Endothelial cell of umbilical vein (primary cell): ENCODE measurements at regions not wholly inside any gene's neighbourhood (a gene's known extent, or its start where the extent isn't known, plus 50 kb on each side); places are given as distances from the start of the nearest gene placed in this dataset.

ENCODE experiments used
- BruUV-seq: library from RNA; stranded (reverse); fragments of 400-500 nt; replicated peaks from 2 replicates; lab custom pipeline; 2021; lab: Mats Ljungman, UMichigan
- CTCF ChIA-PET: fragments of 300-600, 350-600 bp; sonication (Branson Sonifier 250); formaldehyde crosslinking; loops from one replicate; lab custom pipeline; 2021; ENCODE audit warnings: antibody characterized with exemption, inconsistent platforms; lab: Charles Lee
- POLR2A ChIA-PET: fragments of 300-600, 350-600 bp; sonication (Branson Sonifier 250); formaldehyde crosslinking; loops from one replicate; lab custom pipeline; 2021; ENCODE audit warnings: antibody characterized with exemption, inconsistent platforms; lab: Charles Lee
- DNase-seq: peaks from one replicate; pipeline ENCODE4 v3.0.0-alpha.2; 2011; ENCODE audit warnings: low read depth, low spot score
- FAIRE-seq: peaks from 2 replicates; lab custom pipeline; 2011; peaks lifted over from hg19 to GRCh38; lab: Jason Lieb, UNC
- H2AFZ ChIP-seq: 2 replicates; pipeline ENCODE4 v1.6.0; 2012; ENCODE audit warnings: low read depth, low read length, control low read depth, inconsistent platforms
- H3K27ac ChIP-seq: 2 replicates; pipeline ENCODE4 v1.5.1; 2011; ENCODE audit warnings: low read depth, mild to moderate bottlenecking, control low read depth, low read length, moderate library complexity; ENCODE audit not compliant: insufficient read depth
- H3K27me3 ChIP-seq, 2 experiments: 2 replicates each; pipeline versions ENCODE4 v1.6.0 to v1.6.1; 2011; ENCODE audit warnings: low read length in 2 of 2, mixed read lengths in 1 of 2; ENCODE audit not compliant: control insufficient read depth in 2 of 2, insufficient read depth in 2 of 2
- H3K36me3 ChIP-seq, 2 experiments: 2 replicates in 1 of 2; 3 replicates in 1 of 2; pipeline ENCODE4 v1.5.1; 2011; ENCODE audit warnings: low read length in 2 of 2, mild to moderate bottlenecking in 1 of 2, moderate library complexity in 1 of 2; ENCODE audit not compliant: control insufficient read depth in 2 of 2, insufficient read depth in 2 of 2; ENCODE audit errors: extremely low read depth in 1 of 2
- H3K4me1 ChIP-seq: 3 replicates; pipeline ENCODE4 v1.5.1; 2011; ENCODE audit warnings: mild to moderate bottlenecking, low read length; ENCODE audit not compliant: control insufficient read depth, insufficient read depth; ENCODE audit errors: extremely low read depth
- H3K4me2 ChIP-seq: 2 replicates; pipeline ENCODE4 v1.6.1; 2011; ENCODE audit warnings: low read length, control low read depth, mixed read lengths; ENCODE audit not compliant: insufficient read depth
- H3K4me3 ChIP-seq, 3 experiments: fragments of 200-600 bp in 1 of 3; sonication (generic), shearing (Covaris generic) in 1 of 3; replicated peaks in 1 of 3; 2 replicates each; pipeline ENCODE4 v1.5.1; 2011 to 2016; ENCODE audit warnings: control low read depth in 3 of 3, low read length in 3 of 3, mild to moderate bottlenecking in 2 of 3, inconsistent platforms in 1 of 3, low read depth in 1 of 3, moderate library complexity in 1 of 3; ENCODE audit not compliant: insufficient read depth in 1 of 3
- H3K79me2 ChIP-seq: 2 replicates; pipeline ENCODE4 v1.6.0; 2012; ENCODE audit warnings: low read length, inconsistent platforms; ENCODE audit not compliant: control insufficient read depth, insufficient read depth
- H3K9ac ChIP-seq: replicated peaks from 2 replicates; pipeline ENCODE3; 2011; ENCODE audit warnings: low read length, control low read depth; ENCODE audit not compliant: insufficient read depth; ENCODE audit errors: extremely low read depth
- H3K9me1 ChIP-seq: replicated peaks from 3 replicates; pipeline ENCODE4 v1.6.0; 2011; ENCODE audit warnings: mild to moderate bottlenecking, low read length; ENCODE audit not compliant: control insufficient read depth, insufficient read depth; ENCODE audit errors: extremely low read depth
- H3K9me3 ChIP-seq: replicated peaks from 2 replicates; pipeline ENCODE4 v1.5.1; 2012; ENCODE audit warnings: low read length, inconsistent platforms; ENCODE audit not compliant: control insufficient read depth, insufficient read depth
- H4K20me1 ChIP-seq: replicated peaks from 2 replicates; pipeline ENCODE3; 2011; ENCODE audit warnings: mild to moderate bottlenecking, low read length; ENCODE audit not compliant: control insufficient read depth, insufficient read depth; ENCODE audit errors: extremely low read depth
- CTCF ChIP-seq, 2 donors: IDR thresholded peaks; 1 replicate in 1 of 2; 2 replicates in 1 of 2; pipeline ENCODE4 v1.5.1; 2011; ENCODE audit warnings: low read length in 2 of 2, mild to moderate bottlenecking in 2 of 2, moderate library complexity in 2 of 2, control low read depth in 1 of 2, inconsistent platforms in 1 of 2, low read depth in 1 of 2; ENCODE audit not compliant: insufficient read depth in 1 of 2; ENCODE audit errors: extremely low read depth in 1 of 2
- EZH2 ChIP-seq: IDR thresholded peaks from 2 replicates; pipeline ENCODE4 v1.6.1; 2012; ENCODE audit warnings: borderline replicate concordance, low read depth, mild to moderate bottlenecking, moderate library complexity, low read length, inconsistent platforms; ENCODE audit not compliant: severe bottlenecking
- FOS ChIP-seq: IDR thresholded peaks from 2 replicates; pipeline ENCODE4 v1.6.1; 2011; ENCODE audit warnings: mild to moderate bottlenecking, low read length, moderate library complexity, borderline replicate concordance; ENCODE audit not compliant: insufficient read depth
- GATA2 ChIP-seq: IDR thresholded peaks from 2 replicates; pipeline ENCODE4 v1.7.0; 2011; ENCODE audit warnings: low read depth, mild to moderate bottlenecking, moderate library complexity, mixed read lengths, low read length; ENCODE audit not compliant: insufficient read length, insufficient read depth
- JUN ChIP-seq: IDR thresholded peaks from 2 replicates; pipeline ENCODE4 v1.6.1; 2011; ENCODE audit warnings: borderline replicate concordance, low read depth; ENCODE audit not compliant: insufficient read length, insufficient read depth
- MAX ChIP-seq: IDR thresholded peaks from 2 replicates; pipeline ENCODE4 v1.6.1; 2011; ENCODE audit not compliant: insufficient read depth, insufficient read length
- MYC ChIP-seq: IDR thresholded peaks from one replicate; pipeline ENCODE4 v1.6.1; 2011; ENCODE audit warnings: mild to moderate bottlenecking, low read depth, low read length
- POLR2A ChIP-seq: IDR thresholded peaks from 2 replicates; pipeline ENCODE4 v1.6.1; 2012; ENCODE audit warnings: low read depth, mild to moderate bottlenecking, control low read depth, low read length
- POLR2AphosphoS5 ChIP-seq: IDR thresholded peaks from 2 replicates; pipeline ENCODE4 v1.6.1; 2012; ENCODE audit warnings: low read depth, mild to moderate bottlenecking, control low read depth, low read length, moderate library complexity; ENCODE audit not compliant: insufficient read depth
- dilution Hi-C: fragments of 300-500 bp; cut with MboI; formaldehyde crosslinking; loops from one replicate; pipeline ENCODE4 v1.15.0; 2019; ENCODE audit warnings: low sequenced_read_pairs; ENCODE audit not compliant: extremely low pct_ligation_motif_present
- intact Hi-C: fragments of 100-400 bp; cut with micrococcal nuclease; formaldehyde crosslinking; loops from one replicate; pipeline ENCODE4 v1.10.0; 2022

- DNase-seq = no peak
- H3K27ac ChIP-seq = no peak overlapping the region
Observed at GRCh38 chr12:84756961-84757360, 155.6 kb downstream of the SLC6A15 start.

More at GRCh38 chr12:84756961-84757360, 155.6 kb downstream of the SLC6A15 start:
- CTCF ChIA-PET = no interaction called here
- Histone ChIP-seq H3K4me1 (no peaks in the 10 kb centered on the region), H3K4me3 (no peak overlapping the region), H3K27me3 (no peaks in the 10 kb centered on the region), H3K9me3 (no peaks in the 10 kb centered on the region), H2AFZ (no peak overlapping the region), H3K36me3 (no peaks in the 10 kb centered on the region), H3K79me2 (no peaks in the 10 kb centered on the region), H3K9ac (no peak overlapping the region), H3K9me1 (no peaks in the 10 kb centered on the region), H3K4me2 (no peak overlapping the region), H4K20me1 (no peaks in the 10 kb centered on the region)
- BruUV-seq = no TSS peak
- no peak for TF ChIP-seq MAX
- no peak for TF ChIP-seq EZH2
- no peak for TF ChIP-seq FOS
- TF ChIP-seq CTCF (IDR thresholded peaks at IDR 0.05; ENCODE audit: extremely low read depth in 1 of 2, insufficient read depth in 1 of 2, low read depth in 1 of 2, low read length in 2 of 2) = no peak
- TF ChIP-seq GATA2 = no peak
- no peak for TF ChIP-seq POLR2A
- no peak for TF ChIP-seq POLR2AphosphoS5
- no peak for TF ChIP-seq JUN
- TF ChIP-seq MYC = no peak
- POLR2A ChIA-PET = no interaction called here
- FAIRE-seq = no peak
- dilution Hi-C loops (no loop called here), intact Hi-C loops (no loop called here)
